K562 (cell line): ENCODE measurements at regions not wholly inside any gene's neighbourhood (a gene's known extent, or its start where the extent isn't known, plus 50 kb on each side); places are given as distances from the start of the nearest gene placed in this dataset.

Source experiments
- NFIX ChIP-seq: fragments of 250-450 bp; sonication (Bioruptor Pico); IDR thresholded peaks from 2 replicates; pipeline ENCODE4 v1.4.0; 2020; ENCODE audit warnings: low read depth, mild to moderate bottlenecking, moderate library complexity
- POLR2G ChIP-seq: fragments of 200-400 bp; formaldehyde crosslinking; IDR thresholded peaks from 2 replicates; pipeline ENCODE4 v1.6.1; 2017; ENCODE audit warnings: low read depth, mild to moderate bottlenecking, antibody characterized with exemption, low read length, moderate library complexity
- TF ChIP-seq, protein P1 (sequence below): fragments of 200-600 bp; sonication (generic); IDR thresholded peaks from one replicate; pipeline ENCODE4 v1.6.1; 2012; ENCODE audit warnings: mild to moderate bottlenecking, low read depth, low read length, inconsistent platforms

DNA sequence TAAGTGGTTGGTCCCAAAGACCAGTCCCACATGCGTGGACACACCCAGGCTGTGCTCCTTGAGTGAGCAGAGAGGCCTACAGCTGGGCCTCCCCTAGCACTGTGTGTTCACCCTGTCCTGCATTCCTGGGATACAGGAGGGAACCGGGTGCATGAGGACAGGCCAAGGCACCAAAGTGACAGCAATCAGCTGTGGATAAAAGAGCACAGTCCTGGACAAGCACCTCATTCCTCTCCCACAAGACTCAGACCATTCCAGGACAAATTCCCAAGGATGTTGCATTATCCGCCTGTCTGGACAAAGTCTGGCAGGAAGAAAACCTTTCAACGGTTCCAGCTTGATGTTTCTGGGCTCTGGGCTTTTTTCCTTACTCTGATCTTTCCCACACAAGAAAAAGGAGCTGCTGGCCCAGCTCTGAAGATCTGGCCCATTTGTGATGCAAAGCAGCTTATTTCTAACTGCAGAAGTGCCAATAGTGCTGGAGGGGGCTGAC lies 273.2 kb downstream of the ENC1 start (continued):
- TF ChIP-seq, protein P1, sequence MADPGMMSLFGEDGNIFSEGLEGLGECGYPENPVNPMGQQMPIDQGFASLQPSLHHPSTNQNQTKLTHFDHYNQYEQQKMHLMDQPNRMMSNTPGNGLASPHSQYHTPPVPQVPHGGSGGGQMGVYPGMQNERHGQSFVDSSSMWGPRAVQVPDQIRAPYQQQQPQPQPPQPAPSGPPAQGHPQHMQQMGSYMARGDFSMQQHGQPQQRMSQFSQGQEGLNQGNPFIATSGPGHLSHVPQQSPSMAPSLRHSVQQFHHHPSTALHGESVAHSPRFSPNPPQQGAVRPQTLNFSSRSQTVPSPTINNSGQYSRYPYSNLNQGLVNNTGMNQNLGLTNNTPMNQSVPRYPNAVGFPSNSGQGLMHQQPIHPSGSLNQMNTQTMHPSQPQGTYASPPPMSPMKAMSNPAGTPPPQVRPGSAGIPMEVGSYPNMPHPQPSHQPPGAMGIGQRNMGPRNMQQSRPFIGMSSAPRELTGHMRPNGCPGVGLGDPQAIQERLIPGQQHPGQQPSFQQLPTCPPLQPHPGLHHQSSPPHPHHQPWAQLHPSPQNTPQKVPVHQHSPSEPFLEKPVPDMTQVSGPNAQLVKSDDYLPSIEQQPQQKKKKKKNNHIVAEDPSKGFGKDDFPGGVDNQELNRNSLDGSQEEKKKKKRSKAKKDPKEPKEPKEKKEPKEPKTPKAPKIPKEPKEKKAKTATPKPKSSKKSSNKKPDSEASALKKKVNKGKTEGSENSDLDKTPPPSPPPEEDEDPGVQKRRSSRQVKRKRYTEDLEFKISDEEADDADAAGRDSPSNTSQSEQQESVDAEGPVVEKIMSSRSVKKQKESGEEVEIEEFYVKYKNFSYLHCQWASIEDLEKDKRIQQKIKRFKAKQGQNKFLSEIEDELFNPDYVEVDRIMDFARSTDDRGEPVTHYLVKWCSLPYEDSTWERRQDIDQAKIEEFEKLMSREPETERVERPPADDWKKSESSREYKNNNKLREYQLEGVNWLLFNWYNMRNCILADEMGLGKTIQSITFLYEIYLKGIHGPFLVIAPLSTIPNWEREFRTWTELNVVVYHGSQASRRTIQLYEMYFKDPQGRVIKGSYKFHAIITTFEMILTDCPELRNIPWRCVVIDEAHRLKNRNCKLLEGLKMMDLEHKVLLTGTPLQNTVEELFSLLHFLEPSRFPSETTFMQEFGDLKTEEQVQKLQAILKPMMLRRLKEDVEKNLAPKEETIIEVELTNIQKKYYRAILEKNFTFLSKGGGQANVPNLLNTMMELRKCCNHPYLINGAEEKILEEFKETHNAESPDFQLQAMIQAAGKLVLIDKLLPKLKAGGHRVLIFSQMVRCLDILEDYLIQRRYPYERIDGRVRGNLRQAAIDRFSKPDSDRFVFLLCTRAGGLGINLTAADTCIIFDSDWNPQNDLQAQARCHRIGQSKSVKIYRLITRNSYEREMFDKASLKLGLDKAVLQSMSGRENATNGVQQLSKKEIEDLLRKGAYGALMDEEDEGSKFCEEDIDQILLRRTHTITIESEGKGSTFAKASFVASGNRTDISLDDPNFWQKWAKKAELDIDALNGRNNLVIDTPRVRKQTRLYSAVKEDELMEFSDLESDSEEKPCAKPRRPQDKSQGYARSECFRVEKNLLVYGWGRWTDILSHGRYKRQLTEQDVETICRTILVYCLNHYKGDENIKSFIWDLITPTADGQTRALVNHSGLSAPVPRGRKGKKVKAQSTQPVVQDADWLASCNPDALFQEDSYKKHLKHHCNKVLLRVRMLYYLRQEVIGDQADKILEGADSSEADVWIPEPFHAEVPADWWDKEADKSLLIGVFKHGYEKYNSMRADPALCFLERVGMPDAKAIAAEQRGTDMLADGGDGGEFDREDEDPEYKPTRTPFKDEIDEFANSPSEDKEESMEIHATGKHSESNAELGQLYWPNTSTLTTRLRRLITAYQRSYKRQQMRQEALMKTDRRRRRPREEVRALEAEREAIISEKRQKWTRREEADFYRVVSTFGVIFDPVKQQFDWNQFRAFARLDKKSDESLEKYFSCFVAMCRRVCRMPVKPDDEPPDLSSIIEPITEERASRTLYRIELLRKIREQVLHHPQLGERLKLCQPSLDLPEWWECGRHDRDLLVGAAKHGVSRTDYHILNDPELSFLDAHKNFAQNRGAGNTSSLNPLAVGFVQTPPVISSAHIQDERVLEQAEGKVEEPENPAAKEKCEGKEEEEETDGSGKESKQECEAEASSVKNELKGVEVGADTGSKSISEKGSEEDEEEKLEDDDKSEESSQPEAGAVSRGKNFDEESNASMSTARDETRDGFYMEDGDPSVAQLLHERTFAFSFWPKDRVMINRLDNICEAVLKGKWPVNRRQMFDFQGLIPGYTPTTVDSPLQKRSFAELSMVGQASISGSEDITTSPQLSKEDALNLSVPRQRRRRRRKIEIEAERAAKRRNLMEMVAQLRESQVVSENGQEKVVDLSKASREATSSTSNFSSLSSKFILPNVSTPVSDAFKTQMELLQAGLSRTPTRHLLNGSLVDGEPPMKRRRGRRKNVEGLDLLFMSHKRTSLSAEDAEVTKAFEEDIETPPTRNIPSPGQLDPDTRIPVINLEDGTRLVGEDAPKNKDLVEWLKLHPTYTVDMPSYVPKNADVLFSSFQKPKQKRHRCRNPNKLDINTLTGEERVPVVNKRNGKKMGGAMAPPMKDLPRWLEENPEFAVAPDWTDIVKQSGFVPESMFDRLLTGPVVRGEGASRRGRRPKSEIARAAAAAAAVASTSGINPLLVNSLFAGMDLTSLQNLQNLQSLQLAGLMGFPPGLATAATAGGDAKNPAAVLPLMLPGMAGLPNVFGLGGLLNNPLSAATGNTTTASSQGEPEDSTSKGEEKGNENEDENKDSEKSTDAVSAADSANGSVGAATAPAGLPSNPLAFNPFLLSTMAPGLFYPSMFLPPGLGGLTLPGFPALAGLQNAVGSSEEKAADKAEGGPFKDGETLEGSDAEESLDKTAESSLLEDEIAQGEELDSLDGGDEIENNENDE = no peak
- TF ChIP-seq POLR2G (no peak), NFIX (no peak)
